ENCODE measurements at regions not wholly inside any gene's neighbourhood (a gene's known extent, or its start where the extent isn't known, plus 50 kb on each side); places are given as distances from the start of the nearest gene placed in this dataset.

- no peak for DNase-seq (ENCODE audit: low read depth)
- H3K4me3 ChIP-seq (ENCODE audit: low read depth, low read length), result no peak overlapping the region
- TF ChIP-seq CTCF (IDR thresholded peaks at IDR 0.05; ENCODE audit: insufficient read depth, low read depth, low read length), result no peak
Observed at GRCh38 chr16:54231919-54232318, 54.7 kb downstream of the IRX3 start.

GRCh38 chr16:54231336-54231735, 55.3 kb downstream of the IRX3 start:
- no peak overlapping the region for H3K4me3 ChIP-seq (ENCODE audit: low read depth, low read length)
- DNase-seq (ENCODE audit: low read depth), result no peak
- no peak for TF ChIP-seq CTCF (IDR thresholded peaks at IDR 0.05; ENCODE audit: insufficient read depth, low read depth, low read length)

GRCh38 chr16:54228325-54228724, 58.3 kb downstream of the IRX3 start:
- no peak for DNase-seq (ENCODE audit: low read depth)
- H3K4me3 ChIP-seq (ENCODE audit: low read depth, low read length), result no peak overlapping the region
- TF ChIP-seq CTCF (IDR thresholded peaks at IDR 0.05; ENCODE audit: insufficient read depth, low read depth, low read length), result no peak

- no peak for DNase-seq (ENCODE audit: low read depth)
- TF ChIP-seq CTCF (IDR thresholded peaks at IDR 0.05; ENCODE audit: insufficient read depth, low read depth, low read length), result no peak
- no peak overlapping the region for H3K4me3 ChIP-seq (ENCODE audit: low read depth, low read length)
Observed at GRCh38 chr16:54226296-54227010, 60.1 kb downstream of the IRX3 start.

- no peak overlapping the region for H3K4me3 ChIP-seq (ENCODE audit: low read depth, low read length)
- no peak for DNase-seq (ENCODE audit: low read depth)
- no peak for TF ChIP-seq CTCF (IDR thresholded peaks at IDR 0.05; ENCODE audit: insufficient read depth, low read depth, low read length)
Observed at GRCh38 chr16:54219709-54220108, 66.9 kb downstream of the IRX3 start.

GRCh38 chr16:54216688-54217087, 69.9 kb downstream of the IRX3 start:
- DNase-seq (ENCODE audit: low read depth), result no peak
- no peak for TF ChIP-seq CTCF (IDR thresholded peaks at IDR 0.05; ENCODE audit: insufficient read depth, low read depth, low read length)
- H3K4me3 ChIP-seq (ENCODE audit: low read depth, low read length), result no peak overlapping the region

- no peak overlapping the region for H3K4me3 ChIP-seq (ENCODE audit: low read depth, low read length)
- DNase-seq (ENCODE audit: low read depth), result no peak
- no peak for TF ChIP-seq CTCF (IDR thresholded peaks at IDR 0.05; ENCODE audit: insufficient read depth, low read depth, low read length)
Observed at GRCh38 chr16:54216268-54216667, 70.3 kb downstream of the IRX3 start.

Measured in fibroblast of villous mesenchyme (primary cell).